PC-9 (cell line): ENCODE measurements at regions not wholly inside any gene's neighbourhood (a gene's known extent, or its start where the extent isn't known, plus 50 kb on each side); places are given as distances from the start of the nearest gene placed in this dataset.

Experiments used
- BruUV-seq: library from RNA; stranded (reverse); fragments of 400-500 nt; replicated peaks from 2 replicates; lab custom pipeline; 2021; lab: Mats Ljungman, UMichigan
- CTCF ChIA-PET: fragments of 300-600 bp; sonication (Branson Sonifier 250); formaldehyde crosslinking; loops from one replicate; lab custom pipeline; 2022; ENCODE audit warnings: antibody characterized with exemption; lab: Charles Lee
- POLR2A ChIA-PET: fragments of 300-600 bp; sonication (Branson Sonifier 250); formaldehyde crosslinking; loops from one replicate; lab custom pipeline; 2022; ENCODE audit warnings: antibody characterized with exemption; ENCODE audit not compliant: unreplicated experiment; lab: Charles Lee
- DNase-seq, 2 experiments: peaks; one replicate each; pipeline versions ENCODE4 v3.0.0 to v3.0.0-alpha.2; 2015 to 2022; ENCODE audit warnings: mixed read lengths in 1 of 2
- H2AFZ ChIP-seq: fragments of 200-600 bp; sonication (generic); 2 replicates; pipeline ENCODE4 v1.8.1; 2017; ENCODE audit warnings: antibody characterized with exemption
- H3F3A ChIP-seq: fragments of 200-600 bp; sonication (generic); 2 replicates; pipeline ENCODE4 v1.8.1; 2017; ENCODE audit warnings: antibody characterized with exemption, mild to moderate bottlenecking, low read depth; ENCODE audit not compliant: insufficient read depth
- H3K27ac ChIP-seq: fragments of 200-600 bp; sonication (generic); 2 replicates; pipeline ENCODE4 v1.6.1; 2016; ENCODE audit warnings: mixed run types
- H3K27me3 ChIP-seq: fragments of 200-600 bp; sonication (generic); 2 replicates; pipeline ENCODE4 v1.6.1; 2016; ENCODE audit warnings: low read depth, mixed run types; ENCODE audit not compliant: insufficient read depth
- H3K36me3 ChIP-seq: fragments of 200-600 bp; sonication (generic); 2 replicates; pipeline ENCODE4 v1.6.1; 2016; ENCODE audit warnings: low read depth, mixed run types
- H3K4me1 ChIP-seq: fragments of 200-600 bp; sonication (generic); replicated peaks from 2 replicates; pipeline ENCODE4 v1.6.1; 2016; ENCODE audit warnings: mixed run types; ENCODE audit not compliant: insufficient read depth
- H3K4me2 ChIP-seq: fragments of 200-600 bp; sonication (generic); 2 replicates; pipeline ENCODE4 v1.6.1; 2017; ENCODE audit warnings: mixed run types
- H3K4me3 ChIP-seq: fragments of 200-600 bp; sonication (generic); 2 replicates; pipeline ENCODE4 v1.6.1; 2016; ENCODE audit warnings: mixed run types
- H3K79me2 ChIP-seq: fragments of 200-600 bp; sonication (generic); 2 replicates; pipeline ENCODE4 v1.6.1; 2017; ENCODE audit warnings: low read depth, mixed run types
- H3K9me2 ChIP-seq: fragments of 200-600 bp; sonication (generic); 2 replicates; pipeline ENCODE4 v1.8.1; 2017; ENCODE audit warnings: mild to moderate bottlenecking; ENCODE audit not compliant: insufficient read depth
- H3K9me3 ChIP-seq: fragments of 200-600 bp; sonication (generic); 2 replicates; pipeline ENCODE4 v1.8.1; 2016; ENCODE audit warnings: low read depth; ENCODE audit not compliant: insufficient read depth
- H4K20me1 ChIP-seq: fragments of 200-600 bp; sonication (generic); 2 replicates; pipeline ENCODE4 v1.8.1; 2017; ENCODE audit not compliant: insufficient read depth
- EZH2 ChIP-seq: fragments of 200-600 bp; sonication (generic); IDR thresholded peaks from 2 replicates; pipeline ENCODE4 v1.8.0; 2017; ENCODE audit warnings: antibody characterized with exemption, low read depth
- intact Hi-C: fragments of 100-400 bp; cut with micrococcal nuclease; formaldehyde crosslinking; loops from one replicate; pipeline ENCODE4 v1.10.0; 2022; ENCODE audit not compliant: unreplicated experiment
- TF ChIP-seq, protein P1 (sequence below): fragments of 200-600 bp; sonication (generic); conservative IDR thresholded peaks from 2 replicates; pipeline ENCODE4 v1.6.1; 2017; ENCODE audit warnings: mixed run types, antibody characterized with exemption, mild to moderate bottlenecking, moderate library complexity

GRCh38 chr10:121063744-121064143 is 212.6 kb downstream of the WDR11 start:
- no peak for TF ChIP-seq EZH2
- TF ChIP-seq, protein P1, sequence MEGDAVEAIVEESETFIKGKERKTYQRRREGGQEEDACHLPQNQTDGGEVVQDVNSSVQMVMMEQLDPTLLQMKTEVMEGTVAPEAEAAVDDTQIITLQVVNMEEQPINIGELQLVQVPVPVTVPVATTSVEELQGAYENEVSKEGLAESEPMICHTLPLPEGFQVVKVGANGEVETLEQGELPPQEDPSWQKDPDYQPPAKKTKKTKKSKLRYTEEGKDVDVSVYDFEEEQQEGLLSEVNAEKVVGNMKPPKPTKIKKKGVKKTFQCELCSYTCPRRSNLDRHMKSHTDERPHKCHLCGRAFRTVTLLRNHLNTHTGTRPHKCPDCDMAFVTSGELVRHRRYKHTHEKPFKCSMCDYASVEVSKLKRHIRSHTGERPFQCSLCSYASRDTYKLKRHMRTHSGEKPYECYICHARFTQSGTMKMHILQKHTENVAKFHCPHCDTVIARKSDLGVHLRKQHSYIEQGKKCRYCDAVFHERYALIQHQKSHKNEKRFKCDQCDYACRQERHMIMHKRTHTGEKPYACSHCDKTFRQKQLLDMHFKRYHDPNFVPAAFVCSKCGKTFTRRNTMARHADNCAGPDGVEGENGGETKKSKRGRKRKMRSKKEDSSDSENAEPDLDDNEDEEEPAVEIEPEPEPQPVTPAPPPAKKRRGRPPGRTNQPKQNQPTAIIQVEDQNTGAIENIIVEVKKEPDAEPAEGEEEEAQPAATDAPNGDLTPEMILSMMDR: no peak
- POLR2A ChIA-PET: no interaction called here
- DNase-seq: no peak
- Histone ChIP-seq H2AFZ (no peak overlapping the region), H3K79me2 (no peaks in the 10 kb centered on the region), H3K9me3 (no peaks in the 10 kb centered on the region), H3K9me2 (no peaks in the 10 kb centered on the region), H3K4me1 (no peaks in the 10 kb centered on the region), H3F3A (no peaks in the 10 kb centered on the region), H3K4me3 (no peak overlapping the region), H3K27me3 (no peaks in the 10 kb centered on the region), H3K27ac (no peak overlapping the region), H3K4me2 (no peak overlapping the region), H4K20me1 (no peaks in the 10 kb centered on the region), H3K36me3 (no peaks in the 10 kb centered on the region)
- intact Hi-C loops: no loop called here
- CTCF ChIA-PET: interaction anchor here (0.6 kb wide), 1 partner anchor 1563 kb away, joined by 3 read pairs; no protein-coding TSS in a partner anchor
- no TSS peak for BruUV-seq

GRCh38 chr10:121064491-121064890 is 213.3 kb downstream of the WDR11 start:
- H3K27ac ChIP-seq: no peak overlapping the region
- no peak for DNase-seq
- H3K27me3 ChIP-seq: no peaks in the 10 kb centered on the region
- H2AFZ ChIP-seq: no peak overlapping the region
- intact Hi-C loops: no loop called here
- H3F3A ChIP-seq: no peaks in the 10 kb centered on the region
- no TSS peak for BruUV-seq
- H3K4me1 ChIP-seq: no peaks in the 10 kb centered on the region
- H3K36me3 ChIP-seq: no peaks in the 10 kb centered on the region
- no peaks in the 10 kb centered on the region for H3K9me2 ChIP-seq
- CTCF ChIA-PET: no interaction called here
- H3K4me3 ChIP-seq: no peak overlapping the region
- no peak for TF ChIP-seq EZH2
- TF ChIP-seq, protein P1: no peak
- H4K20me1 ChIP-seq: no peaks in the 10 kb centered on the region
- POLR2A ChIA-PET: no interaction called here
- H3K9me3 ChIP-seq: no peaks in the 10 kb centered on the region
- no peaks in the 10 kb centered on the region for H3K79me2 ChIP-seq
- no peak overlapping the region for H3K4me2 ChIP-seq

- no peak for DNase-seq
- BruUV-seq: no TSS peak
- H3K9me3 ChIP-seq: no peaks in the 10 kb centered on the region
- intact Hi-C loops: no loop called here
- no peaks in the 10 kb centered on the region for H3K27me3 ChIP-seq
- H3K4me3 ChIP-seq: no peak overlapping the region
- CTCF ChIA-PET: no interaction called here
- no peaks in the 10 kb centered on the region for H3F3A ChIP-seq
- H3K4me2 ChIP-seq: no peak overlapping the region
- no peak overlapping the region for H2AFZ ChIP-seq
- H3K36me3 ChIP-seq: no peaks in the 10 kb centered on the region
- TF ChIP-seq, protein P1: no peak
- TF ChIP-seq EZH2: no peak
- no peaks in the 10 kb centered on the region for H3K4me1 ChIP-seq
- no peaks in the 10 kb centered on the region for H3K79me2 ChIP-seq
- no peaks in the 10 kb centered on the region for H4K20me1 ChIP-seq
- no peaks in the 10 kb centered on the region for H3K9me2 ChIP-seq
- POLR2A ChIA-PET: no interaction called here
- no peak overlapping the region for H3K27ac ChIP-seq
Measured at GRCh38 chr10:121065330-121065729, 214.2 kb downstream of the WDR11 start.
